NCI-H82 (cell line): ENCODE measurements at regions not wholly inside any gene's neighbourhood (a gene's known extent, or its start where the extent isn't known, plus 50 kb on each side); places are given as distances from the start of the nearest gene placed in this dataset.
"Not testable (repeated sequence)": the region's sequence is repeated elsewhere in the genome, so short reads cannot be mapped to it uniquely, and the experiment has no call there.

ENCODE experiments used
- DNase-seq: peaks from one replicate; lab custom pipeline; 2025; lab: John Stamatoyannopoulos, UW

- not testable (repeated sequence) for DNase-seq
These were observed 79.0 kb upstream of the RUBCNL start for GRCh38 chr13:46466074-46466473.

DNA sequence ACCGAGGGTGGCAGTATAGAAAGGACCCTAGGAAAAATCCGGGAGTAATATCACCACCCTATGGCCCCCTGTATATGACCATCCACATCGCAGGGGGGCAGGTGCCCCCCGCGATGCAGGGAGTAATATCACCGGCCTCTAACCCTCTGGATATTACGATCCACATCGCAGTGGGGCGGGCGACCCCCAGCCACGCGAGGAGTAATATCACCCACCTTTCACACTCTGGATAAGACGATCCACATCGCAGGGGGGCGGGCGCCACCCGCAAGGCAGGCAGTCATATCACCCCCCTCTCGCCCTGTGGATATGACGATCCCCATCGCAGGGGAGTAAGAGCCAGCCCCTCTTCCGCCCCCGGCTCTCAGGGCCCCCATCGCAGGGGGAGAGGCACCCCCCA is 76.7 kb upstream of the RUBCNL start:
- DNase-seq, result no peak

DNA sequence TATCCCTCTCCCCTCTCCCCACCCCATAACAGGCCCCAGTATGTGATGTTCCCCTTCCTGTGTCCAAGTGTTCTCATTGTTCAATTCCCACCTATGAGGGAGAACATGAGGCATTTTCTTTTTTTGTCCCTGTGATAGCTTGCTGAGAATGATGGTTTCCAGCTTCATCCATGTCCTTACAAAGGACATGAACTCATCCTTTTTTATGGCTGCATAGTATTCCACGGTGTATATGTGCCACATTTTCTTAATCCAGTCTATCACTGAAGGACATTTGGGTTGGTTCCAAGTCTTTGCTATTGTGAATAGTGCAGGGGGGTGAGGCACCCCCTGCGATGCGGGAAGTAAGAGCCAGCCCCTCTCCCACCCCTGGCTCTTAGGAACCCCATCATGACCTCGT is 73.2 kb upstream of the RUBCNL start:
- DNase-seq, result not testable (repeated sequence)

- not testable (repeated sequence) for DNase-seq
These were observed 70.2 kb upstream of the RUBCNL start for GRCh38 chr13:46457255-46457654.

DNA sequence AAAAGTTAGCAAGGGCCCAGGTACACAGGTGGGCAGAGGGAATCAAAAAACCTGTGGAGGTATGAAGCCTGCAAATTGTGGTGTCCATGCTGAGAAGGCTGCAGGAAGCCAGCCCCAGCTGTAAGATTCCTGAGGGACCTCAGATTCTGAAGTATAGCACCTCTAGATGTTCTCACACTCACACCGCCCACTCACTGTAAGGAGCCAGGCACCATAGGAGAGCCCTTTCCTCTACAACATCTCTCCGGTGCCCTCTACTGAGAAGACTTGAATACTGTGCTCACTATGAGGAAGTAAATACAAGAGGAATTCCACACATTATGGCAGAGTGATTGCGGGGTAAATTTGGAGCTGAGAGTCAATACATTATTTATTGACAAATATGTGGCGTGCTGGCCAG is 68.9 kb upstream of the RUBCNL start:
- DNase-seq, result peak; percentile 80

DNA sequence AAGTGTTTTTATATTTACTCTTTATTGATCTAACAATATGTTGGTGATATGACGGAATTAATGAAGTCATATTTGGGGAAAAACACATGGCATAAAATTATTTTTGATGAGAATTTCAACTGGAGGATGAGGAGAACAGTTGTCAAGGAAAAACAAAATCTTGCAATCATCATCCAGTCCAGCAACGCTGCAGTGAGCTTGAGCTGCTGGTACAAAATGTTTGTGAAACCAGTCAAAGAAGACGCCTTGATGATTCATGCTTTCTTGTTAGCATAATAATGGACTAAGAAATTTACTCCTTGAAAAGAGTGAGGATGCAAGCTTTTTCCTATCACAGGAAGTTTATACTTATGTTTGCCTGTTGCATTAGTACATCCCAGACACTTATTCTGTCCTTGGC is 64.1 kb upstream of the RUBCNL start:
- DNase-seq, result not testable (repeated sequence)

DNA sequence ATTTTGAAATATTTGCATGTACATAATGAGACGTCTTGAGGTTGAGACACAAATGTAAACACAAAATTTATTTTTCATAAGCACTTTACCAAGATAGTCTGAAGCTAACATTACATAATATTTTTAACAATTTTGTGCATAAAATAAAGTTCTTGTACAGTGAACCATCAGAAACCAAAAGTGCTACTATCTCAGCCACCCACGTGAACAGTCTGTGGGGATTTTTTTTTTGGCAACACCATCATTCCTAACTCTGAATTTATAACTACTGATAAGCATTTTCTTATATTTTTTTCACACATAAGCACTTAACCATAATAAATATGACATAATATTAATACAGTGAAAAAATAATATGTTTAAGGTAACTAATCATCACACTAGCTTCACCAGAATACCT is 62.9 kb upstream of the RUBCNL start:
- not testable (repeated sequence) for DNase-seq

DNA sequence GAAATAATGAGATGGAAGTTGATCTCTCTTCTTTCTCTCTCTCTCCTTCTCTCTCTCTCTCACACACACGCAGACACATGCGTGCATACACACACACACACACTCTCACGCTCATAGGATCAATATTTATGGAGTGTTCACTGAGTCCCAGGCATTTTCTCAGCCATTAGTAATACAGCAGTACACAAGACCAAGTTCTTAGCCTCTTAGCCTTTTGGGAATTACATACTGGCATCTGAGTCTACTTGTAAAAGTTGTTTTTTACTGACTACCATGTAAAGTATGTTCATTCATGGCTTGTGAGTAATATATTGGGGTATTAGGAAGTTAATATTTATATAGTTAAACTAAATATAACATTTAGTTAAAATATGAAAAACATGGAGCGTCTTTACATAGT is 61.1 kb upstream of the RUBCNL start:
- DNase-seq, result not testable (repeated sequence)

DNA sequence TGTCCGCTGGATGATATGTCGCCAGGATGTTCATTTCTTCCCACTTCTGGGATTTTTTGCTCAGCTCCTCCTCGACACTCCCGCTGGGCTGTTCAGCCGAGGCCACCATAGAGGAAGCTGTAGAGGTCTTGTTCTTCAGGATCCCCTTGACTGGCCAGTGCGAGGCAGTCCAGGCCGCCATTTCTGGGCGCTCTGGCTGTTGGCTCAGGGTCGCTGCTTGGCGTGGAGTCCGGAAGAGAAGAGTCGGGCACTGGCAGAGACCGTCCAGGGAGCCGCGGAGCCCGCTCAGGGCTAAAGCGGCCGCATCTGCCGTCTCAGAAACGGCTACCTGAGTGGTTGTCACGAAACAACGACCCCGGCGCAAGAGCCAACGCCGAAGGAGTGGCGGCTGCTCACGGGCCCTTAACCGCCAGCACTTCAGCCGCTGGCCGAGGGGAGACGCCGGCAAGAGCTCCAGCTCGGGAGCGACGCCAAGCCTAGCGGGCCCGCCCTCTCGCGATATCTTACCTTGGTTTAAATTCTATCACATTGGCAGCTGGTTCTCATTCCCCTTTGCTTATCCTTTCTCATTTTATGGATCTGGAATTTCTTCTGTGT is 50.9 kb upstream of the RUBCNL start:
- DNase-seq, result not testable (repeated sequence)
